ENCODE measurements at regions not wholly inside any gene's neighbourhood (a gene's known extent, or its start where the extent isn't known, plus 50 kb on each side); places are given as distances from the start of the nearest gene placed in this dataset.

- ChIA-PET POLR2A (interaction anchor here (0.6 kb wide), 1 partner anchor 9 kb away, joined by 5 read pairs; no protein-coding TSS in a partner anchor), CTCF (no interaction called here)
- no peak for DNase-seq (ENCODE audit: low spot score)
- H3K27me3 Mint-ChIP-seq (ENCODE audit: low read depth) = peaks cover 82% of the 10 kb centered on the region
- no peak for ATAC-seq
- no peak overlapping the region for H3K27ac Mint-ChIP-seq
- no peak overlapping the region for H3K4me3 Mint-ChIP-seq
- peaks cover 8% of the 10 kb centered on the region for H3K9me3 Mint-ChIP-seq
- H3K36me3 Mint-ChIP-seq = peaks cover 3% of the 10 kb centered on the region; the same call in 1 of the 2 replicates
- TF ChIP-seq JAZF1 (CRISPR knock-in tag; IDR thresholded peaks at IDR 0.05) (no peak), SOX15 (CRISPR knock-in tag; IDR thresholded peaks at IDR 0.05) (no peak), GRHL2 (CRISPR knock-in tag; IDR thresholded peaks at IDR 0.05; ENCODE audit: insufficient replicate concordance, severe bottlenecking) (no peak), OVOL2 (CRISPR knock-in tag; IDR thresholded peaks at IDR 0.05; ENCODE audit: borderline replicate concordance) (no peak), ATF2 (CRISPR knock-in tag; IDR thresholded peaks at IDR 0.05; ENCODE audit: borderline replicate concordance, low read depth) (no peak), USF1 (CRISPR knock-in tag; IDR thresholded peaks at IDR 0.05) (no peak), ZSCAN18 (CRISPR knock-in tag; IDR thresholded peaks at IDR 0.05) (no peak), RORB (CRISPR knock-in tag; IDR thresholded peaks at IDR 0.05) (no peak), ZBTB21 (CRISPR knock-in tag; IDR thresholded peaks at IDR 0.05; ENCODE audit: borderline replicate concordance) (no peak), ELF4 (CRISPR knock-in tag; IDR thresholded peaks at IDR 0.05; ENCODE audit: low read depth) (no peak)
- peaks cover 6% of the 10 kb centered on the region for H3K4me1 Mint-ChIP-seq
Measured at GRCh38 chr3:30077746-30078145, 528.7 kb upstream of the TGFBR2 start.

DNA sequence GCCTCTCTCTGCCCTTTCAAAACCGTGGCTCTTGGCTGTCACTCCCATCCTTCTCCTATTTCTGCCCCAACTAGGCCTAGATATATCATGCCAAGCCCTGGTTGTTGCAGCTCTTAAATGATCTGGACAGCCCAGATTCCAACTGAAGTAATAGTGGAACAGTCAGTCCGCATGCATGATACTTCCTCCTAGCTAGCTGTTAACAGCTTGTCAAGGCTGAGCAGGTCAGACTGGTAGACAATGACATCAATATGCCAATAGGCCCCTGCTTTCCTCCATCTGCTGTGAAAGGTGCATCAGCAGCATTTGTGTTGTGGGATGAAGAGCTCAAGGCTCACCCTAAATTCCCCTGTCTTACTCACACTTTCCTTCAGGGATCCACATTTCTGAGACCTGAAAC lies 527.7 kb upstream of the TGFBR2 start:
- Mint-ChIP-seq H3K9me3 (peaks cover 8% of the 10 kb centered on the region), H3K27ac (no peak overlapping the region), H3K36me3 (peaks cover 3% of the 10 kb centered on the region; the same call in 1 of the 2 replicates), H3K4me3 (no peak overlapping the region), H3K4me1 (peaks cover 11% of the 10 kb centered on the region), H3K27me3 (ENCODE audit: low read depth) (peaks cover 87% of the 10 kb centered on the region)
- CTCF ChIA-PET = no interaction called here
- DNase-seq (ENCODE audit: low spot score) = no peak
- ATAC-seq = no peak
- POLR2A ChIA-PET = no interaction called here
- TF ChIP-seq NFYB (CRISPR knock-in tag; conservative IDR thresholded peaks at IDR 0.05; ENCODE audit: low read depth) = no peak
- TF ChIP-seq, protein P1, sequence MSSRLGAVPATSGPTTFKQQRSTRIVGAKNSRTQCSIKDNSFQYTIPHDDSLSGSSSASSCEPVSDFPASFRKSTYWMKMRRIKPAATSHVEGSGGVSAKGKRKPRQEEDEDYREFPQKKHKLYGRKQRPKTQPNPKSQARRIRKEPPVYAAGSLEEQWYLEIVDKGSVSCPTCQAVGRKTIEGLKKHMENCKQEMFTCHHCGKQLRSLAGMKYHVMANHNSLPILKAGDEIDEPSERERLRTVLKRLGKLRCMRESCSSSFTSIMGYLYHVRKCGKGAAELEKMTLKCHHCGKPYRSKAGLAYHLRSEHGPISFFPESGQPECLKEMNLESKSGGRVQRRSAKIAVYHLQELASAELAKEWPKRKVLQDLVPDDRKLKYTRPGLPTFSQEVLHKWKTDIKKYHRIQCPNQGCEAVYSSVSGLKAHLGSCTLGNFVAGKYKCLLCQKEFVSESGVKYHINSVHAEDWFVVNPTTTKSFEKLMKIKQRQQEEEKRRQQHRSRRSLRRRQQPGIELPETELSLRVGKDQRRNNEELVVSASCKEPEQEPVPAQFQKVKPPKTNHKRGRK (CRISPR knock-in tag; IDR thresholded peaks at IDR 0.05; ENCODE audit: borderline replicate concordance) = no peak
- TF ChIP-seq, protein P2, sequence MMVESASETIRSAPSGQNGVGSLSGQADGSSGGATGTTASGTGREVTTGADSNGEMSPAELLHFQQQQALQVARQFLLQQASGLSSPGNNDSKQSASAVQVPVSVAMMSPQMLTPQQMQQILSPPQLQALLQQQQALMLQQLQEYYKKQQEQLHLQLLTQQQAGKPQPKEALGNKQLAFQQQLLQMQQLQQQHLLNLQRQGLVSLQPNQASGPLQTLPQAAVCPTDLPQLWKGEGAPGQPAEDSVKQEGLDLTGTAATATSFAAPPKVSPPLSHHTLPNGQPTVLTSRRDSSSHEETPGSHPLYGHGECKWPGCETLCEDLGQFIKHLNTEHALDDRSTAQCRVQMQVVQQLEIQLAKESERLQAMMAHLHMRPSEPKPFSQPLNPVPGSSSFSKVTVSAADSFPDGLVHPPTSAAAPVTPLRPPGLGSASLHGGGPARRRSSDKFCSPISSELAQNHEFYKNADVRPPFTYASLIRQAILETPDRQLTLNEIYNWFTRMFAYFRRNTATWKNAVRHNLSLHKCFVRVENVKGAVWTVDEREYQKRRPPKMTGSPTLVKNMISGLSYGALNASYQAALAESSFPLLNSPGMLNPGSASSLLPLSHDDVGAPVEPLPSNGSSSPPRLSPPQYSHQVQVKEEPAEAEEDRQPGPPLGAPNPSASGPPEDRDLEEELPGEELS (CRISPR knock-in tag; IDR thresholded peaks at IDR 0.05) = no peak
- no peak for TF ChIP-seq GTF2I (CRISPR knock-in tag; conservative IDR thresholded peaks at IDR 0.05)
- TF ChIP-seq AR (CRISPR knock-in tag; IDR thresholded peaks at IDR 0.05) = no peak
- no peak for TF ChIP-seq ZNF219 (CRISPR knock-in tag; IDR thresholded peaks at IDR 0.05; ENCODE audit: borderline replicate concordance)
- TF ChIP-seq FOXK1 (CRISPR knock-in tag; IDR thresholded peaks at IDR 0.05) = no peak
- TF ChIP-seq CBFB (CRISPR knock-in tag; IDR thresholded peaks at IDR 0.05; ENCODE audit: low read depth) = no peak
- no peak for TF ChIP-seq MXD4 (CRISPR knock-in tag; IDR thresholded peaks at IDR 0.05; ENCODE audit: borderline replicate concordance)
- no peak for TF ChIP-seq FOXP1 (CRISPR knock-in tag; IDR thresholded peaks at IDR 0.05; ENCODE audit: borderline replicate concordance)
- no peak for TF ChIP-seq HMGA2 (CRISPR knock-in tag; IDR thresholded peaks at IDR 0.05)
- TF ChIP-seq ZNF138 (CRISPR knock-in tag; conservative IDR thresholded peaks at IDR 0.05) = no peak
- TF ChIP-seq ESRRA (CRISPR knock-in tag; IDR thresholded peaks at IDR 0.05; ENCODE audit: borderline replicate concordance) = no peak
- TF ChIP-seq, protein P3, sequence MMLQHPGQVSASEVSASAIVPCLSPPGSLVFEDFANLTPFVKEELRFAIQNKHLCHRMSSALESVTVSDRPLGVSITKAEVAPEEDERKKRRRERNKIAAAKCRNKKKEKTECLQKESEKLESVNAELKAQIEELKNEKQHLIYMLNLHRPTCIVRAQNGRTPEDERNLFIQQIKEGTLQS (CRISPR knock-in tag; conservative IDR thresholded peaks at IDR 0.05) = no peak
- TF ChIP-seq ZNF317 (CRISPR knock-in tag; IDR thresholded peaks at IDR 0.05; ENCODE audit: borderline replicate concordance, low read depth) = no peak
